ENCODE measurements at regions not wholly inside any gene's neighbourhood (a gene's known extent, or its start where the extent isn't known, plus 50 kb on each side); places are given as distances from the start of the nearest gene placed in this dataset.

DNA sequence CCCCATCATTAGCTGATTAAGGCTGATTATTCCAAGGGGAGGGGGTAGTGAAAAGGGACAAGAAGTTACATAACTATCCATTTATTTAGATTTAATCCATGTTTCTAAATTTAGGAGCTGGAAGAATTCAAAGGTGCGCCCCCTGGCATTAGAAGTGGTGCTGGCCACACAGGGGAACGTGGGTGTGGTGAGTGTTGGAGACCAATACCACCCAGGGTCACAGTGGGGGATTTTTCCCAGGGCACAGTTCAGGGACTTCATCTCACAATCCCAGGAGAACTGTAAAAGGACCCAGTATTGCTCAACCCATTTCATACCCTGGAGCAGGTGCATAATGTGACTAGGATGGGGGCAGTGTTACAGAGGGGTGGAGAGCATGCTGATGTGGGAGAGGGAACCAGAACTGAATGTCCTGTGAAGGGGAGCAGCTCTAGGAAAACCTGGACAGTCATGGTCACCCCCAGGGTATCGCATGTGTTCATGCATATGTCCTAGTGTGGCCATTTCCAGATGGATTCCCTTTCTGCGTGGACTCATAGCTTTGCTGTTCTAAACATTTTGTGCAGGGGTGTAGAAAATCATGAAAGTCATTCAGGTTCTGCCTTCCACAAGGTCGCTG, 110.3 kb downstream of the LSM3 start:
- no peak for DNase-seq

DNA sequence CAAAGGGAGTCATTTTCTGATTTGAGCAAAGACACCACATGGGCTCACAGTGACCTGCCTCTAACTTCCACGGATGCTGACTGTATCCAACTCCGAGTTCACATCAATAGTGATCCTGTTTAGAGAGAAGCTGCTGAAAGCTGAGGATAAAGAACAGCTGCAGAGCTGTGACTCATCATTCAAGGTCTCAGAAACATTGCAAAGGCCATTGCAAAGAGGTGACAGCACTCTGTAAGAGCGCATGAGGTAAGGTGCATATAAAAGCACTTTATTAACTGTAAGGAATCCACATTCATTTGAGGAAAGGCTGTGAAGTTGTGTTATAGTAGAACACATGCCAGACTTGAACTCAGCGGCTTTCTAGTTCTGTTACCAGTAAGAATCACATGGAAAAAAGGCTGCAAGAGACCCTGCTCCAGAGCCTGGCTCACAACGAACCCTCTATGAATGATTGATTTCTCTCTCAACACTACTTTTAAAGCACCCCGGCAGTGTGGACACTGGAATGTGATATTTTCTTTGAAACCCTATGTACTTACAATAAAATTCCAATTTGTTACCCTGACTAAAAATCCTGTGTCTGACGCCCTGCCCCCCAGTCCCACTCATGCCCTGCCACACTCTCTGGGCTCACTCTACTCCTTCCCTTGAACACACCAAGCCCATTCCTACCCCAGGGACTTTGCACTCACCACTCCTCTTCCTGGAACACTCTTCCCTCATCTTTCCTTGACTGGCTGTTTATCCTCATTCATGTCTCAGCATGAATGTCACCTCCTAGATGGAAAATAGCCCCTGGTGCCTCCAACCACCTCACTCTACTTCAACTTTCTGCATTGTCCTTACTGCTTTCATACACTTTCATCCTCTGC, 111.2 kb downstream of the LSM3 start:
- no peak for DNase-seq

DNA sequence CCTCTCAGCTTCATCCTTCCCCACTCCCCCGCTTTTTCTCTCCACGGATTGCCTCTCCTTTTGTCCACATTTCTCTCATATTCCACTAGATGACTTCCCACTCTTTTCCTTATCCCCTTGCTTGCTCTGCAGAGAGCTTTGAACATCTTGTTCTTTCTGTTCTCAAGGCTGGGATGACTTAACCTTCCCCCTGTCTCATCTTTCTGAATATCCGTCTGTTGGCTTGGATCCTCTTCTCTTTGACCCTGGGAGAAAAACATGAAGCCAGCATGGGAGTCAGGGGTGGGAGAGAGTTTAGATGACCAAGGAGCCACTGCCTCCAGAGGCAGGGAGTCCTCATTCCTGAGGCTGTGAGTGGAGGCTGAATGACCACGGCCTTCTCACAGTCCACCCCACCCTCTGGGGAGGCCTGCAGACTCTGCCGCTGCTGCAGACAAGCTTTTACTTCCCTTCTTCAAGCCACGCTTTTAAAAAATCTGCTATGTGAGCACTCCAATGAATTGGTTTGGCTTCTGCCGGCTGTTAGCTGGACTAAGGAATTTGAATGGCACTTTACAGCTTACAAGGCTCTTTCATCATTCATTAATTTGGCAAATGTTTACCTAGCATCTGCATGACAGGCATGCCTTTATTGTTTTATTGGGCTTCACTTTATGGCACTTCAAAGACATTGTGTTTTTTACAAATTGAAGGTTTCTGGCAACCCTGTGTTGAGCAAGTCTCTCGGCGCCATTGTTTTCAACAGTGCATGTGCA, 111.6 kb upstream of the SLC6A6 start:
- DNase-seq = no peak

DNA sequence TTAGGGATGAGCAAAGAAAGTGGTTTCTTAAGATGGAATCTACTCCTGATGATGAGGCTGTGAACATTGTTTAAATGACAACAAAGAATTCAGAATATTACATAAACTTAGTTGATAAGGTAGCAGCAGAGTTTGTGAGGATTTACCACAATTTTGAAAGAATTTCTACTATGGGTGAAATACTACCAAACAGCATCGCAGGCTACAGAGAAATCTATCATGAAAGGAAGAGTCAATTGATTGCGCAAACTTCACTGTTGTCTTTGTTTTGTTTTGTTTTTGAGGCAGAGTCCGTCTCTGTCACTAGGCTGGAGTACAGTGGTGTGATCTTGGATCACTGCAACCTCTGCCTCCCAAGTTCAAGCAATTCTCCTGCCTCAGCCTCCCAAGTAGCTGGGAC, 107.4 kb upstream of the SLC6A6 start:
- DNase-seq = no peak

DNA sequence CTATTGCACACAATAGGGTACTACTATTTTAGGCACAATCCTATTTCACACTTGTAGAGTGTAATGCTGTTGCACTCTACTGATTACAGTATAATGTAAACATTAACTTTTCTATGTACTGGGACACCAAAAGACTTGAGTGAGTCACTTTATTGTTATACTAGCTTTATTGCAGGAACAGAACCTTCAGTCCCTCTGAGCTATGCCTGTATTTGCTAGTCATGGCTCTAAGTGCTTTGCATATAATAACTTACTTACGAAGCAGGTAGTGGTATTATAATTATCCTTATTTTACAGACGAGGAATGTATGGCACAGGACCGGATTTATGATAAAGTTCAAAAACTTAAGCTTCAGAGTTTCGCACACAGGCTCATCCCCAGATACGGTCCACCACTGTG, 106.6 kb upstream of the SLC6A6 start:
- no peak for DNase-seq

DNA sequence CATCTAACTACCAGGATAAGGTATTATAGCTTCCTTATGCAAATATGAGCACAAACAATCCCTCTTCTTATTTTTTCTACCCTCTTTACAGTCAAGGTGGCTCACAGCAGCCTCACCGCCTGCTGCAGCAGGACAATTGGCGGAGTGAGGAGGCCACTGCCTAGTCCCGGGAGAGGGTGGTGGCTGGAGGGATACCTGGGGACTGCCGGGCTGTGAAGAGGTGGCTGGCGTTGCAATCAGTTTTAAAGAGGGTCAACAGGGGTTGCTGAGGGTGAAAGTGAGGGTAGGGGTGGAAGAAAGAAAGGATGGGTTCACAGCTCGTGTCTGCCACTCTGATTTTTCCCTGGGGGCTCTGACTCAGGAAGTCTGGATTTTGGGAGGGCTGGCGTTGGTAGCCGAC, 105.1 kb upstream of the SLC6A6 start:
- no peak for DNase-seq

DNA sequence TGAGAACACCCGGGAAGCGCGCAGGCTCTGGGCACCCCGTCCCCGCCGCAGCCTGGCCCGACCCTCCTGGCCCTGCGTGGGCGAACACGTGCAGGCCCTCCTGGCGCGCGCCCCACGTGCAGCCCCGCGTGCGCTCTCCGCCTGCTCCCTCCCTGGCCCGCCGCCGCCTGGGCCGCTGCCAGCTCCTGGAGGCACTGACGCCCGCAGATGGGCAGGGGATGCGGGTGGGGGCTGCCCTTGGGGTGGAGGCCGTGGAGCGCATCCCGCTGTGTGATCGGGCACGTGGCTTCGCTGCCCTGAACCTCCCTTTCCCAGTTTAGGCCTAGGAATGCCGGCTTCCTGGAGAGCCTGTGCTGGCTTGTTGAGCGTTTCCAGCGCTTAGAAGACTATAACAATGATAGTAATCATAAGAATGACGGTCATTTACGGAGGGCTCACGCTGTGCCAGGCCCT, 104.6 kb upstream of the SLC6A6 start:
- DNase-seq = no peak

DNA sequence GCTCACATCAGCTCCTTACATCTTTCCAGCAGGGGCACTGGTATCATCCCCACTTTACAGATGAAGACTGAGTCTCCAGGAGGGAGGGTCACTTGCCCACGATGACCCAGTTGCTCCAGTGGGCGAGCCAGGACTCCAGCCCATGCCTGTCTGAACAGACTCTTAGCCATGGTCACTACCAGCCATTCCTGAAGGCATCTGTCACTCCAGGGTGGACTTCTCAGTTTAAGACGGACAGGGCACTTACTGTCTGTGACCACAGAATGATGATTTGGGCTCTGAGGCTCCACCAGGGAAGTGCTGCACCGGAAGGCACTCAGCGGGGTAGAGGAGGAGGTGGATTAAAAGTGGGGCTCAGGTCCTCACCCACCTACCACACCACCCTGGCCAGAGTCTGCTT, 104.0 kb upstream of the SLC6A6 start:
- DNase-seq = no peak

DNA sequence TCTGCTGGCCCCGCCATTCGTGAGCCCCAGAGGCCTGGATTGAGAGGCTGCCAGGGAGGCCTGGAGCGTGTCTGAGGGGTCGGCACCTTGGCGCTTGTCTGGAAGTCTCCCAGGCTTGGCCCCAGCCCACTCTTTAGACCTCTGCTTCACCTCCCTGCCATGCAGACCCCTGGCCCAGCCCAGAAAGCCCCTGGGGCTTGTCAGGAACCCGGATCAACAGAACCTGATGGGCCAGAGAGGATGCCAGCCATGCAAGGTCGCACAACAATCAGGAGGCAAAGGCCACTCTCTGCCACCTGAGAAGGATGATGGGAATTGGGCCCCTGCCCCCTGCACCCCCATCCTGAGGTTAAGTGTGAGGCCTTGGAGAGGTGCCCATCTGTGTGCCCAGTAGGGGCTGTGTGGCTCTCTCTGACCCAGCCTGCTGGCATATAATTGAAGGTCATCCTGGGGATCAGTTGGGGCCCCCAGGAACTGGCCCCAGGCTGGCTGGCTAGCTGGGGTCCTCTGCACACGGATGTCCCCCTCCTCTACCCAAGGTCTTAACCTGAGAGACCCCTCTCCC, 103.3 kb upstream of the SLC6A6 start:
- no peak for DNase-seq

DNA sequence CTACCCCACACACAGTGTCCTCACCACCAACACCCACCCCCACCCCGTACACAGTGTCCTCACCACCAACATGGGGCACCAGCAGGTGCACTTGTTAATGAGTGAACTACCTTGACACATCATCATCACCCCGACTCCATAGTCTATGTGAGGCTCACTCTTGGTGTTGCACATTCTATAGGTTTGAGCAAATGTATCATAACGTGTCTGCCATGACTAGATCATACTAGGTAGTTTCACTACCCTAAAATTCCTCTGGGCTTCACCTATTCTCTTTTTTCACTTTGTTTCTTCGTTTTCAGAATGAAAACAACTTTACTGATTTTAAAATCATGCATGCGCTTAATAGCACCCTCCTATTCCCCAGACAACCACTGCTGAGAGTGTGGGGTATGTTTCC, 102.6 kb upstream of the SLC6A6 start:
- no peak for DNase-seq

DNA sequence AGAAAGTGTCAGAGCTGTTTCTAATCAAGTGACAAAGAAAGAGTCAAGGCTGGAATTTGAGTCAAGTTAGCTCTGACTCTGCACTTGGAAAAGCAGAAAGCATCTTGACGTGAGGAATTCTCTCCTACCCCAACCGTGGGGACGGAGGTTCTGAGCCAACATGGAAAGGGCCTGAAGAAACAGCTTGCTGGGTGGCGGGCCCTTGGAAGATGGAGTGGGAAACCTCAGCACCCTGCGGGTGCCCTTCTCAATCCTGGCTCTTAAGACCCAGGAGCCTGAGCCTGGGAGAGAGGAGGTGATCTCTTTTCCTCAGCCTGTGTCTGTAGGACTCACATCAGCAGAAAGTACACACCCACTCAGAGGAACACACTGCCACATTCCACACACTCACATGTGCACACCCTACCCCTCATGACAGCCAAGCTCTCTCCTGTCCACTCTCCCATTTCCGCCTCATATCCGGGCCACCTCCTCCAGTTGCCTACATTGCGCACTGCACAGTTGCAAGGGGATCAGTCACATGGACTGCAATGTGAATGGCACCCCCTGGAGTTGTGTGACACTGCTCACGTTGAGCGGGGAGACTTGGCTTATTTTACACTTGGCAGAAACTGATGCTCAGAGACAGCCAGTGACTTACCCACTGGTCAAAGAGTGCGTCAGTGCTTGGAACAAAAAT, 101.5 kb upstream of the SLC6A6 start:
- DNase-seq = no peak

DNA sequence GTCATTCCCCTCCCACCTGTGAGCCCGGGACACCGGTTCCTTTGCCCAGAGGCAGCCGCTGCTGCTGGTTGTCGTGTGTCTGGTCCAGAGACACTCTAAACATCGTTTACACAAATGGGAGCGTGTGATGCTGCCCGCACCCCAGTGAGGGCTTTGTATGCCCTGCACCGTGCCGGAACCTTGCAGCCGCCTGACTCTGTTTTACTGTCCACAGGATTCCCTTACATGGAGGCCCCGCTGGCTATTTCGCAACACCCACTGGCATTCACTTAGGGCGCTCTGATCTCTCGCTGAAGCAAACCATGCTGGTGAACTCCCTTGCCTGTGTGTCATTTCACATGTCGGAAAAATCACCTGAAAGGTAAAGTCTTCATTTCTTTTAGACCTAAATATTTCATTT, 100.8 kb upstream of the SLC6A6 start:
- DNase-seq = no peak

DNA sequence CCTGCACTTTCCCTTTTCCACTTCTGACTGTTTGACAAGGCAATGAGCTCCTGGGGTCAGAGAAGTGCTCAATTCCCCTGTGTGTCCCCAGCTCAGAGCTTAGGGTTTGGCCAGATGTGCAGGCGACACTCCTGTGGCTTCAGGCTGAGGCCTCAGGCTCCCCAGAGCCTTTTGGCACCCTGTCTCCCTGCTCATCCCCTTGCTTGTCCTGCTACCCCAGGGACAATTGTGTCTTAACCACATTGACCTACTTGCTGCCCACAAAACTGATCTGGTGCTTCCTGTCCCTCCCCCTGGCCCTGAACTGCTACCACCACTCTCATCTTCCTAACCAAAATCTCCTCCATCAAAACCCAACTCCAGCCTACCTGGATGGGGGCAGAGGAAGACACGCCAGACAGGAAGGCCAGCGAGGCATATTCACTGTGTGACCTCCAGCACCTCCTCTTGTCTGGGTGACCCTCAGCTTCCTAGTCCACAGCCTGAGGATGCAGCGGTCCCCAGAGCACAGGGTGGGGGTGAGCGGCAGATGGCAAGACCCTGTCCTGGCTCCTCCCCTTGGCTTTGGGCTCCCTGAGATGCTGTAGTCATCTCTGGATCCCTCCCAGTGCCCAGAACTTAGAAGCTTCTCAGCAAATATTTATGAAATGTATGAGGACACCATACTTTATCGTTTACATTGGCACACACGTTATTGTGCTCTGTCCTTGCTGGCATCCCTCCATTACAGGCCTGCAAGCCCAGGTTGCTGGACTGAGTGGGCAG, 98.9 kb upstream of the SLC6A6 start:
- DNase-seq = no peak

DNA sequence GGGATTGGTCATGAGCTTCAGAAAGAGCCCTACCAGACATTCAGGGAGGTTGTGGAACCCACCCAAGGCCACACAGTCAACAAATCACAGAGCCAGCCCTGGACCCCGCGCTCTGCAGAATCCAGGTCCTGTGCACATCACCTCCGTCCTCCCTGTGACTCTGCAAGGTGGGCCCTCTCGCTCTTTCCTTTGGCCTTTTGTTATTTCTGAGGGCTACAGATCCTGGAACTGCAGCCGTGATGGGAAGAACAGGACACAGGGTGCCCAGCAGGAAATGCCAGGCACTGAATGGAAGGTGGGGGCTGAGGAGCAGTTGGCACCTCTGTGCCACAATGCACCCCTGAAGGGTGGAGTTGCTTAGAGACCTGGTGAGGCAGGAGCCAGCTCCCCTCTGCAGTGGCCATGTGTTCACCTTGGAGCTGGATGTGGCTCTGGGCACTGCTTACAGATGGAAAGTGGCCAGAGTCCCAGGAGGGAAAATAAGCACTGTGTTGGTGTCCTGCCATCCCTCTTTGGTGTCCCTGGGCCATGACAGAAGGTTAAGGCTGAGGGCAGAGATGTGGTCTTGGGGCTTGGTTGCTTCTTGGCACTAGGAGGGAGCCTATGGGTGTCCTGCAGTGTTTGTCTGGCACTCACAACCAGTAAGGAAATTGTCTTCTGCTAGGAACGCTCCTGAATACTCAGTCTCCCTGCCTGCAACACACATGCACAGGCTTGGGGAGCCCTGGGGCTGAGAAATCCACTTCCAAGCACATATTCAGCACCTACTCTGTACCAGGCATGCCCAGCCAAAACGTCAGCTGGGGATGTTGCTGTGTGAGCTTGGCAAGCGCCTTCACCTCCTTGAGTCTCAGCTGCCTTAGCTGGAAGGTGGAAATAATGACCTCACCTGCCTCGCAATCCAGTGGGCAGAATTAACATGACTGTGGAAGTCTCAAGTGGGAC, 98.0 kb upstream of the SLC6A6 start:
- DNase-seq = no peak

DNA sequence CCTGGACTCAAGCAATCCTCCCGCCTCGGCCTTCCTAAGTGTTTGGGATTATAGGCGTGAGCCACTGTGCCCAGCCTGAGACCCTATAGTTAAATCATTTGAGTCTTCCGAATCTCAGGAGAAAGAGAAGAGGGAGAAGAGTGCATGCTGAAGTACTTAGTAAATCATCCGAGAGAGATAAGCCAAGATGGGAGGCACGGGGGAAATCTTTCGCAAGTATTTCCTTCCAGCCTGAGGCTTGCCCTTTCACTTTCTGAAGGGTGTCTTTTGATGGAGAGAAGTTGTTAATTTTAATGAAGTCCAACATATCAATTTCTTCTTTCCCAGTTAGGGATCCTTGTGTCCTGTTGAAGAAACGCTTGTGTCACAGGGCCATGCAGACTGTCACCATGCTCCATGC, 97.1 kb upstream of the SLC6A6 start:
- peak; percentile 45 for DNase-seq

DNA sequence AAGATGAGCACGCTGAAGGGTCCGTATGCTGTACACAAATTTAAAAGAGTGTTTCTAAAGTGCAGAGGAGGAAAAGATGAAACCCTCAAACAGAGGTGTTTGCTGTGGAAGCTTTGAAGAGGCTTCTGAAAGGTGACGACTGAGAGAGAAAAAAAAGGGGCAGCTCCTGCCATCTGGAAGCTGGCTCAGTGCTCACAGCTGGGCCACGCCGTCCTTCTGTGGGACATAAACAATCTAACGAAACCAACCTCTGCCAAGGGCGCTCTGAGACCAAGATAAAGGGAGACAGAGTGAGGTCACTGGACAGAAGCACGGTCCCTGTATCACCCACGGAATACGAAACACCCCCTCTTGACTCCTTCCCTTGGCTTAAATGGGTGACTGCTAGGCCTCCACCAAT, 96.3 kb upstream of the SLC6A6 start:
- DNase-seq = no peak

DNA sequence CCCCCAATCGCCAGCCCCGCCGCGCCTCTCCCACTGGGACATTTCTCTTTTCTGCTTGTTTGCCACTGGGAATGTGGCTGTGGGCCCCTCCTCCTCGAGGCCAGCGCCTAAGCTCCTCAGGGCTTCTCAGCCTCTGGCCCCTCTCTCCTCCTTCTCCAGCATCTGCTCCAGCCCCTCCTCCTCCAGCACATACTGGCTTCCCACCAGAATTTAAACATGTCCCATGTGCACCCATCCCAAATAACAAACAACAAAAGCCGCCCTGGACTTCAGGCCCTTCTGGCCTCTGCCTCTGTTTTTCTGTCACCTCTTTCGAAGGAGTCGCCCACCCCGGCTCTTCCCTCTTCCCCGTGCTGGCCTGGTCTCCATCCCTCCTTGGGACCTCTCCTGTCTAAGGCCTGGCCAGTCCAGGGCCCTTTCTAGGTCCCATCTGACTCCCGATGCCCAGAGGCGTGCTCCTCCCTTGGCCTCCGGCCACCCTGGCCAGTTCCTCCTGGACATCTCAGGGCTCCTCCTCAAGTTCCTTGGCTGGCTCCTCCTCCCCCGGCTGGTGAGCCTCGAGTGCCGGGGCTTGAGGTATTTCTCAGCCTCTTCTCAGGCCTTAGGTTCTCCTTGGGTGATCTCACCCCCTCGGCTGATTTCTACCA, 94.6 kb upstream of the SLC6A6 start:
- DNase-seq = no peak

DNA sequence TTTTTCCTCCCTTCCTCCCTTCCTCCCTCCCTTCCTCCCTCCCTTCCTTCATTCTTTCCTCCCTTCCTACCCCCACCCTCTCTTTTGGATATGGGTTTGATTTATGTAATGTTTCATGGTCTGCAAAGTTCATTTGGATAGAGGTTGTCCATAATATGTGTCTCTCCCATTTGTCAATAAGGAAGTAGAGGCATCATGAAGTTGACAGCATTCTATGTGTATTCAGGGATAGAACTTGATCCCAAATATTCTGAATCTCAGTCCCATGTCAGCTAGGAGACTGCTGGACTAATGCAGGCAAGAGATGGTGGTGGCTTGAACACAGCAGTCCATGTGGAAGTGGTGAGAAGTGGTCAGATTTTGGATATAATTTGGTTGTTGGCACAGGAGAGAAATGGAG, 90.7 kb upstream of the SLC6A6 start:
- DNase-seq = no peak

DNA sequence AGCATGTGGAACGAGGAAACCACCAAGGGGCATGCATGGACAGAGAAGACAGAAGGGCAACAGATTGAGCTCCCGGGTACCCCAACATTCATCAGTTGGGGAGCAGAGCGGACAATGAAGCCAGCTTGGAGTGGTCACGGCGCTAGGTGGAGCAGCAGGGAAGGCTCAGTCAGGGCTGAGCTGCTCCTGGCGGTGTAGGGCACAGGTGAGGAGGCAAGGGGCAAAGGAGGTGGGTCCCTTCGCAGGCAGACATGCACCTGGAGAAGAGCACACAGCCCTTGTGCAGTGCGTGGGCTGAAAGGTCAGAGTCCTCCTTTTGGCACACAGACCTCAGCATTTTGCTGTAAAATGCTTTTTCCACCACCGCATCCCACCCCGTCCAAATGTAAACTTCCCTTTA, 90.0 kb upstream of the SLC6A6 start:
- no peak for DNase-seq

DNA sequence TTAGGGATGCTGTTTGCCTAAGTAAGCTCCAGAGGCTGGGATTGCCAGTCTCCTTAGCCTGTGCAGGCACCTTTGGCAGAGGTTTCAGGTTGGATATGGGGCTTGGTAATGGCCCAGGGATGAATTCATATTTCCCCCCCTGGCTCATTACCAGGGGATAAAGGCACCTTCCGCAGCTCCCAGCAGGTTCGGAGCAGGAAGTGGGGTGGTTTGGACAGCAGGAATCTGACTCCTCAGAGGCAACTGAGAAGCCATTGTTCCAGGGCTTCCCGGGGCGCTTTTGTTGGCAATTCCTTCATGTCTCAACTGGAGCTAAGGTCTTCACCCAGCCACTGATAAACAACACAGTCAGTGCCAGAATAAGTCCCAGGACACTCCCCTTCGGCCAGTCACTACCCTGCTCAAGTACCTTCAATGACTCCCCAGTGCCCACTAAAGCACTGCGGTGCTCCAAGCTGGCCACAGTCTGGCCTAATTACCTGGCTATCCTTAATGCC, 85.3 kb upstream of the SLC6A6 start:
- DNase-seq = no peak
